SK-N-SH (cell line): ENCODE measurements at regions not wholly inside any gene's neighbourhood (a gene's known extent, or its start where the extent isn't known, plus 50 kb on each side); places are given as distances from the start of the nearest gene placed in this dataset.

Experiments used
- CTCF ChIA-PET: fragments of 300-600, 350-600 bp; formaldehyde crosslinking; extraction: SDS; loops from one replicate; lab custom pipeline; 2021; lab: Yijun Ruan, JAX
- POLR2A ChIA-PET: fragments of 350-600 bp; sonication (Branson Sonifier 250); formaldehyde crosslinking; extraction: SDS; loops from one replicate; lab custom pipeline; 2020; ENCODE audit warnings: antibody characterized with exemption, inconsistent platforms; lab: Yijun Ruan, JAX
- DNase-seq: peaks from one replicate; pipeline ENCODE4 v3.0.0; 2012
- H2AFZ ChIP-seq: fragments of 200-600 bp; sonication (generic); 2 replicates; pipeline ENCODE4 v1.8.1; 2016; ENCODE audit warnings: antibody characterized with exemption, mild to moderate bottlenecking, low read depth
- H3F3A ChIP-seq: fragments of 200-600 bp; sonication (generic); replicated peaks from 2 replicates; pipeline ENCODE3; 2016; ENCODE audit warnings: antibody characterized with exemption, mild to moderate bottlenecking; ENCODE audit not compliant: insufficient read depth
- H3K27ac ChIP-seq, 2 experiments: fragments of 200-500 bp in 1 of 2; fragments of 200-600 bp in 1 of 2; sonication (Bioruptor generic) in 1 of 2; sonication (generic), shearing (Covaris generic) in 1 of 2; 2 replicates each; pipeline versions ENCODE4 v1.5.1 to v1.6.1; 2014 to 2016; ENCODE audit warnings: low read depth in 2 of 2, inconsistent platforms in 1 of 2, low read length in 1 of 2, mild to moderate bottlenecking in 1 of 2, mixed read lengths in 1 of 2
- H3K27me3 ChIP-seq: fragments of 200-600 bp; sonication (generic), shearing (Covaris generic); 2 replicates; pipeline ENCODE4 v1.6.1; 2016; ENCODE audit warnings: mixed run types; ENCODE audit not compliant: insufficient read depth
- H3K36me3 ChIP-seq, 2 experiments: fragments of 200-500 bp in 1 of 2; fragments of 200-600 bp in 1 of 2; sonication (Bioruptor generic) in 1 of 2; sonication (generic) in 1 of 2; replicated peaks in 1 of 2; 2 replicates each; pipeline versions ENCODE3 to v1.5.1; 2014 to 2016; ENCODE audit warnings: low read length in 1 of 2, mild to moderate bottlenecking in 1 of 2; ENCODE audit not compliant: insufficient read depth in 2 of 2, control insufficient read depth in 1 of 2
- H3K4me1 ChIP-seq, 2 experiments: fragments of 200-500 bp in 1 of 2; fragments of 200-600 bp in 1 of 2; sonication (Bioruptor generic) in 1 of 2; sonication (generic), shearing (Covaris generic) in 1 of 2; 2 replicates each; pipeline versions ENCODE4 v1.5.1 to v1.6.1; 2014 to 2016; ENCODE audit warnings: low read depth in 1 of 2, low read length in 1 of 2, mixed run types in 1 of 2; ENCODE audit not compliant: insufficient read depth in 2 of 2, control insufficient read depth in 1 of 2
- H3K4me2 ChIP-seq: fragments of 200-600 bp; sonication (generic), shearing (Covaris generic); 2 replicates; pipeline ENCODE4 v1.6.1; 2017; ENCODE audit warnings: mixed run types
- H3K4me3 ChIP-seq, 2 experiments: fragments of 200-500 bp in 1 of 2; fragments of 200-600 bp in 1 of 2; sonication (Bioruptor generic) in 1 of 2; sonication (generic), shearing (Covaris generic) in 1 of 2; 2 replicates each; pipeline versions ENCODE4 v1.5.1 to v1.8.1; 2014 to 2016; ENCODE audit warnings: low read depth in 2 of 2, inconsistent platforms in 1 of 2, low read length in 1 of 2, mild to moderate bottlenecking in 1 of 2, mixed read lengths in 1 of 2, moderate library complexity in 1 of 2
- H3K79me2 ChIP-seq: fragments of 200-600 bp; sonication (generic); 2 replicates; pipeline ENCODE4 v1.8.1; 2017; ENCODE audit warnings: mild to moderate bottlenecking; ENCODE audit not compliant: insufficient read depth
- H3K9ac ChIP-seq: fragments of 200-600 bp; sonication (generic); 2 replicates; pipeline ENCODE4 v1.6.1; 2017; ENCODE audit warnings: mixed run types
- H3K9me2 ChIP-seq: fragments of 200-600 bp; sonication (generic); 2 replicates; pipeline ENCODE4 v1.6.1; 2017; ENCODE audit warnings: mixed run types
- H3K9me3 ChIP-seq: fragments of 200-600 bp; sonication (generic); 2 replicates; pipeline ENCODE4 v1.6.1; 2017; ENCODE audit warnings: mixed run types, mild to moderate bottlenecking, moderate library complexity
- H4K20me1 ChIP-seq: fragments of 200-600 bp; sonication (generic); 2 replicates; pipeline ENCODE4 v1.6.1; 2017; ENCODE audit warnings: mild to moderate bottlenecking, mixed run types; ENCODE audit not compliant: insufficient read depth
- CHD2 ChIP-seq: fragments of 150-350 bp; IDR thresholded peaks from 2 replicates; pipeline ENCODE4 v1.6.1; 2018; ENCODE audit warnings: low read length; ENCODE audit not compliant: partially characterized antibody
- ELF1 ChIP-seq: IDR thresholded peaks from 2 replicates; pipeline ENCODE4 v1.4.0; 2012
- EP300 ChIP-seq, 2 experiments: IDR thresholded peaks; 2 replicates each; pipeline versions ENCODE4 v1.4.0 to v1.6.1; 2012; ENCODE audit warnings: borderline replicate concordance in 1 of 2, low read depth in 1 of 2, low read length in 1 of 2
- FOSL2 ChIP-seq: IDR thresholded peaks from 2 replicates; pipeline ENCODE4 v1.4.0; 2012; ENCODE audit warnings: low read depth, mild to moderate bottlenecking, moderate library complexity, borderline replicate concordance
- GATA2 ChIP-seq: sonication (generic); formaldehyde crosslinking; IDR thresholded peaks from 2 replicates; pipeline ENCODE4 v1.5.0; 2020; ENCODE audit warnings: mild to moderate bottlenecking, missing genetic modification reagents
- JUND ChIP-seq: IDR thresholded peaks from 2 replicates; pipeline ENCODE4 v1.4.0; 2012
- MEF2A ChIP-seq: IDR thresholded peaks from 2 replicates; pipeline ENCODE4 v1.4.0; 2012; ENCODE audit warnings: low read depth, borderline replicate concordance
- NFIC ChIP-seq: IDR thresholded peaks from 2 replicates; pipeline ENCODE4 v1.4.0; 2012; ENCODE audit warnings: borderline replicate concordance
- RCOR1 ChIP-seq: fragments of 150-350 bp; IDR thresholded peaks from 2 replicates; pipeline ENCODE4 v1.6.1; 2017; ENCODE audit warnings: antibody characterized with exemption, low read length
- SMC3 ChIP-seq: IDR thresholded peaks from 2 replicates; pipeline ENCODE4 v1.6.1; 2012; ENCODE audit warnings: low read depth, low read length, improper control_type of control experiment
- TCF12 ChIP-seq: IDR thresholded peaks from 2 replicates; pipeline ENCODE4 v1.4.0; 2012
- YY1 ChIP-seq: IDR thresholded peaks from 2 replicates; pipeline ENCODE4 v1.4.0; 2012; ENCODE audit warnings: low read depth, mild to moderate bottlenecking
- WGBS: methylation state at CpG from one replicate; pipeline ENCODE4 v1.1.6; 2017; ENCODE audit warnings: low lambda C conversion rate; 5-methylcytosine and 5-hydroxymethylcytosine counted together
- TF ChIP-seq, protein P1 (sequence below): IDR thresholded peaks from 2 replicates; pipeline ENCODE4; 2012
- TF ChIP-seq, protein P2 (sequence below): fragments of 150-350 bp; IDR thresholded peaks from 2 replicates; pipeline ENCODE4 v1.6.1; 2016; ENCODE audit warnings: mild to moderate bottlenecking, low read depth, low read length
- TF ChIP-seq, protein P3 (sequence below): fragments of 200-600 bp; sonication (generic); IDR thresholded peaks from 2 replicates; pipeline ENCODE4 v1.6.1; 2017; ENCODE audit warnings: antibody characterized with exemption, mild to moderate bottlenecking, moderate library complexity
- TF ChIP-seq, protein P4 (sequence below): IDR thresholded peaks from 2 replicates; pipeline ENCODE4 v1.4.0; 2012; ENCODE audit warnings: low read depth, borderline replicate concordance

DNA sequence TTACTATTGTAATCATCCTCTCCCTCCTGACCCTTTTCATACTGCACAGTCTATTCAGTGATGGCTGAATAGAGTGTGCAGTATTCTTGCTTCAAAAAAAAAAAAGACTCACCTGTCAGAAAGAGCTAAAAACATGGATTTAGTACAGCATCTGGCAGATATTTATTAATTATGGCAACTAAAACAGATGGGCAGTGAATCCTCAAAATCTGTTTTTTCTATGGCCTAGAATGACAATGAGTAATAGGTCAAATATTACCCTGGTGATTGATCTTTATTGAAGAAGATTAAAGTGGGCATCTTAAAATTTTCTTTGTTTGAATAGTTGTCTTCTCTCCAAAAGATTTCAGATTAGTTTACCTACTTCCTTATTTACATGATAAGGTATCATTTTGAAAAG is 543.6 kb downstream of the FOXG1 start:
- Histone ChIP-seq H4K20me1 (no peaks in the 10 kb centered on the region), H3F3A (peaks cover 15% of the 10 kb centered on the region), H2AFZ (no peak overlapping the region)
- CTCF ChIA-PET = interaction anchor here (1.0 kb wide), 1 partner anchor 9 kb away, joined by 3 read pairs; no protein-coding TSS in a partner anchor
- no peak for DNase-seq
- POLR2A ChIA-PET = no interaction called here
- TF ChIP-seq, protein P1, sequence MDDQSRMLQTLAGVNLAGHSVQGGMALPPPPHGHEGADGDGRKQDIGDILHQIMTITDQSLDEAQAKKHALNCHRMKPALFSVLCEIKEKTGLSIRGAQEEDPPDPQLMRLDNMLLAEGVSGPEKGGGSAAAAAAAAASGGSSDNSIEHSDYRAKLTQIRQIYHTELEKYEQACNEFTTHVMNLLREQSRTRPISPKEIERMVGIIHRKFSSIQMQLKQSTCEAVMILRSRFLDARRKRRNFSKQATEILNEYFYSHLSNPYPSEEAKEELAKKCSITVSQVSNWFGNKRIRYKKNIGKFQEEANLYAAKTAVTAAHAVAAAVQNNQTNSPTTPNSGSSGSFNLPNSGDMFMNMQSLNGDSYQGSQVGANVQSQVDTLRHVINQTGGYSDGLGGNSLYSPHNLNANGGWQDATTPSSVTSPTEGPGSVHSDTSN = peak; percentile 72
- no peak for TF ChIP-seq ELF1
- TF ChIP-seq, protein P2, sequence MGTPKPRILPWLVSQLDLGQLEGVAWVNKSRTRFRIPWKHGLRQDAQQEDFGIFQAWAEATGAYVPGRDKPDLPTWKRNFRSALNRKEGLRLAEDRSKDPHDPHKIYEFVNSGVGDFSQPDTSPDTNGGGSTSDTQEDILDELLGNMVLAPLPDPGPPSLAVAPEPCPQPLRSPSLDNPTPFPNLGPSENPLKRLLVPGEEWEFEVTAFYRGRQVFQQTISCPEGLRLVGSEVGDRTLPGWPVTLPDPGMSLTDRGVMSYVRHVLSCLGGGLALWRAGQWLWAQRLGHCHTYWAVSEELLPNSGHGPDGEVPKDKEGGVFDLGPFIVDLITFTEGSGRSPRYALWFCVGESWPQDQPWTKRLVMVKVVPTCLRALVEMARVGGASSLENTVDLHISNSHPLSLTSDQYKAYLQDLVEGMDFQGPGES = no peak
- TF ChIP-seq YY1 = no peak
- TF ChIP-seq SMC3 = no peak
- TF ChIP-seq TCF12 = peak; percentile 30
- TF ChIP-seq, protein P3, sequence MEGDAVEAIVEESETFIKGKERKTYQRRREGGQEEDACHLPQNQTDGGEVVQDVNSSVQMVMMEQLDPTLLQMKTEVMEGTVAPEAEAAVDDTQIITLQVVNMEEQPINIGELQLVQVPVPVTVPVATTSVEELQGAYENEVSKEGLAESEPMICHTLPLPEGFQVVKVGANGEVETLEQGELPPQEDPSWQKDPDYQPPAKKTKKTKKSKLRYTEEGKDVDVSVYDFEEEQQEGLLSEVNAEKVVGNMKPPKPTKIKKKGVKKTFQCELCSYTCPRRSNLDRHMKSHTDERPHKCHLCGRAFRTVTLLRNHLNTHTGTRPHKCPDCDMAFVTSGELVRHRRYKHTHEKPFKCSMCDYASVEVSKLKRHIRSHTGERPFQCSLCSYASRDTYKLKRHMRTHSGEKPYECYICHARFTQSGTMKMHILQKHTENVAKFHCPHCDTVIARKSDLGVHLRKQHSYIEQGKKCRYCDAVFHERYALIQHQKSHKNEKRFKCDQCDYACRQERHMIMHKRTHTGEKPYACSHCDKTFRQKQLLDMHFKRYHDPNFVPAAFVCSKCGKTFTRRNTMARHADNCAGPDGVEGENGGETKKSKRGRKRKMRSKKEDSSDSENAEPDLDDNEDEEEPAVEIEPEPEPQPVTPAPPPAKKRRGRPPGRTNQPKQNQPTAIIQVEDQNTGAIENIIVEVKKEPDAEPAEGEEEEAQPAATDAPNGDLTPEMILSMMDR = no peak
- TF ChIP-seq NFIC = no peak
- TF ChIP-seq, all 33 proteins: peak for 2
- Histone ChIP-seq H3K36me3 (no peaks in the 10 kb centered on the region), H3K9ac (no peak overlapping the region), H3K9me2 (no peaks in the 10 kb centered on the region), H3K79me2 (no peaks in the 10 kb centered on the region), H3K4me1 (no peaks in the 10 kb centered on the region), H3K4me2 (no peak overlapping the region), H3K9me3 (no peaks in the 10 kb centered on the region), H3K27me3 (no peaks in the 10 kb centered on the region), H3K27ac (peak overlapping the region in 1 of 2 experiments; percentile 42; a peak in 1 of 4 replicates), H3K4me3 (no peak overlapping the region)

DNA sequence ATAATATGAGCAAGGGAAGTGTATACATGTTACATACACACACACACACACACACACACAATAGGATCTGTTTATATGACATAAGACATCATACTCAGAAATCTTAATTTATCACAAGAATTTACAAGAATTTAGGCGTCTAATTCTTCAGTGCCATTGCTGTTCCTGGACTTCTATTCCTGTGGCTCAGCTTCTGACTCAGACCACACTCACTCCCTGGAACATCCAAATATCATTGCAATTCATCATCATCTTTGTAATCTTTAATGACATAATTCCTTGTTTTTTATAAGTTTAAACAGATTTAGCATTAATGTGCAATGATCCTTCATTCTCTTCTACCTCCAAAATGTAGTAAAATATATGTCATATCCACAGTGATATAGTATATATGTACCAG is 544.2 kb downstream of the FOXG1 start:
- Histone ChIP-seq H3K9ac (no peak overlapping the region), H2AFZ (no peak overlapping the region), H3K9me2 (no peaks in the 10 kb centered on the region), H3K27ac (peak overlapping the region in 1 of 2 experiments; percentile 42; a peak in 1 of 4 replicates), H3K36me3 (no peaks in the 10 kb centered on the region), H4K20me1 (no peaks in the 10 kb centered on the region), H3K4me3 (no peak overlapping the region), H3K4me1 (no peaks in the 10 kb centered on the region), H3K27me3 (no peaks in the 10 kb centered on the region), H3K4me2 (no peak overlapping the region), H3K9me3 (no peaks in the 10 kb centered on the region), H3F3A (peaks cover 15% of the 10 kb centered on the region), H3K79me2 (no peaks in the 10 kb centered on the region)
- POLR2A ChIA-PET = no interaction called here
- CTCF ChIA-PET = no interaction called here
- TF ChIP-seq RCOR1 (no peak), EP300 (IDR thresholded peaks at IDR 0.05; ENCODE audit: borderline replicate concordance in 1 of 2, low read depth in 1 of 2, low read length in 1 of 2) (peak in 1 of 2 experiments; percentile 67; a peak in 2 of 4 replicates), JUND (peak; percentile 86), FOSL2 (peak; percentile 80; the same call in 1 of the 2 replicates), TCF12 (peak; percentile 69), MEF2A (peak; percentile 42; the same call in 1 of the 2 replicates), GATA2 (CRISPR knock-in tag) (no peak), NFIC (peak; percentile 17; the same call in 1 of the 2 replicates), CHD2 (no peak)
- TF ChIP-seq, protein P1 = peak; percentile 97
- TF ChIP-seq, protein P4, sequence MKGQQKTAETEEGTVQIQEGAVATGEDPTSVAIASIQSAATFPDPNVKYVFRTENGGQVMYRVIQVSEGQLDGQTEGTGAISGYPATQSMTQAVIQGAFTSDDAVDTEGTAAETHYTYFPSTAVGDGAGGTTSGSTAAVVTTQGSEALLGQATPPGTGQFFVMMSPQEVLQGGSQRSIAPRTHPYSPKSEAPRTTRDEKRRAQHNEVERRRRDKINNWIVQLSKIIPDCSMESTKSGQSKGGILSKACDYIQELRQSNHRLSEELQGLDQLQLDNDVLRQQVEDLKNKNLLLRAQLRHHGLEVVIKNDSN = no peak
- DNase-seq = no peak
- WGBS = 0% methylated on average over 1 of the region's 1 CpG
